NCI-H1048 (cell line): ENCODE measurements at regions not wholly inside any gene's neighbourhood (a gene's known extent, or its start where the extent isn't known, plus 50 kb on each side); places are given as distances from the start of the nearest gene placed in this dataset.
"Not testable (repeated sequence)": the region's sequence is repeated elsewhere in the genome, so short reads cannot be mapped to it uniquely, and the experiment has no call there.

ENCODE experiments used
- DNase-seq: peaks from one replicate; lab custom pipeline; 2025; lab: John Stamatoyannopoulos, UW

DNA sequence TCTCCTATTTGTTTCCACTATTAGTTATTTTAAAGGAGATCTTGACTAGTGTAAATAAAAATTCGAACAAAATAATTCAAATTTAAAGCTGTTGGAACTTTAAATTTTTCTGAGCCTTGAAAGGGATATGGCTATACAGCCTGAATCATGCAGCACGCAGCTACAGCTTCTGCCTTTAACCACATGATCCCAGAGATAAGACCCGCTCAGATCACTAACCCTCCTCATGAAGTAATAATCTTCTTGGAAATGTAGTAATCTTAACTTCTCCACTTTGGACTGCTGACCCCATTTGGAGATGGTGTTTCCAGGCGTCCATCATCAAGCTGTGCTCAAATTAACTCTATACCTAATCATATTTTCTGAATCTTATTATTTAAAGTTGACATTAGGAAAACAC, 336.6 kb downstream of the DSC3 start:
- no peak for DNase-seq

DNA sequence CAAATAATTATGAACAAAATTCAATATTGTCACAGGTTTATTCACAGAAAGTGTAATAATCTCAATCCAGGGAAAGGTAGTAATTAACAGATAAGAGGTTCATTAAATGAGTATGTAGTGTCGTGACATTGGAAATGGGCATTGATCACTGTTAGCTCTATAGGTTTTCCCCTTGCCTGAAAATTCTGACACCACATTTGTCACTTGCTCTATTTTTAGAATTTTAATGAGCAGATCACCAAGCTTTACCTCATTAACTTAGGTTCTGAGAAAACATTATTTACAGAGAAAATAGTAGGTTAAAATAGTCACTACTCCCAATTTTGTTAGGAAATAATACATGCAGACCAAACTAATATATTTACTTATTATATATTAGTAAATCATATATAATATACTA, 344.0 kb downstream of the DSC3 start:
- no peak for DNase-seq

DNA sequence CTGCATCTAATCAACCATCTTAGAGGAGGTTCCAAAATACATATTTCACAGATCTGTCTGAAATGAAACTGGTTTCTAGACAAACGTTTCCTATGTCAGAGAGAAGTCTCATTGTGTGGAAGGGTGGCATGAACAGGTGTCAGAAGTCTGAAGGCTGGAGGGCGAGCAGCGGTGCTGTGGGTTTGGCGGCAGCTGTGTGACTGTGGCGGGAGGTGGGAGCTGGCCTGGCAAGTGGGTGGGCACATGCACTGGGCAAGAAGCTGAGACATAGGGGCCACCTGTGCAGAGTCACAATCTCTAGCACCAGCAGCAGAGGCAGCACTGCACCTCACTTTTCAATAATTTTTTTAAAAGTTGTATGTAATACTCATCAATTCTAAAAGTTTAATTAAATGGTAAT, 346.3 kb downstream of the DSC3 start:
- DNase-seq: no peak

DNA sequence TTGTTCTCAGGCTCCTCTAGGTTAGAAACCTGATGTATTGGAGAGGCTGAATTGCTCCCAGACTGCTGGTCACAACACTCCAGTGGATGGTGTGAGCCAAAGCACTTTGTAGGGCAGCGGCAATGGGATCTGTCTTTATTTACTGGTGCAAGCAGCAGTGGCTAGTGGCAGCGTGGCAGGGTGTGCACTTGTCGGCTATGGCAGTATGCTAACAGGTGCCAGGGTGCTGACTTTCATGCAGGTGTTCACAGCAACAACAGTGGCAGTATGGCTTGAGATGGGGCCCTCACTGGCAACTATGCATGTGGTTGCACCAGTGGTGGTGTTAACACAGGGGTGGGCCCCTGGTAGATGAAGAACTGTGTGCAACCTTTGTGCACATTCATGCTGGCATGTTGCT, 347.8 kb downstream of the DSC3 start:
- DNase-seq: no peak

DNA sequence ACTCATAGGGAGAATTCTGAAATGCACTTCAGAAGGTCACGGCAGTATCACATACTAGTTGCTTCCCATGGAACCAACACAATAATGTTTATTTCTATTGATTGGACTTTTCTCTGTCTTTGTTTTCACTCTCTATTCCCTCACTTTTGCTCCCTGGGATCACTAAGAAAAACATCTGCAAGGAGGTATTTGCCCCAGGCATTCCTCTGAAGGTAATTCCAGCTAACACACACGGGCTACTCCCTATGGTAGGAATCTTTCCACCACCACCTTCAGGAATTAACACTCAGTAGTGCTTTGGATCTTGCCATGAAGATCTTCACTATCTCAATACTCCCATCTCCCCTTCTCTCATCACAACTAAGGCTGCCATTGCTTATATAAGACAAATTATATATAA, 353.3 kb downstream of the DSC3 start:
- DNase-seq: no peak

DNA sequence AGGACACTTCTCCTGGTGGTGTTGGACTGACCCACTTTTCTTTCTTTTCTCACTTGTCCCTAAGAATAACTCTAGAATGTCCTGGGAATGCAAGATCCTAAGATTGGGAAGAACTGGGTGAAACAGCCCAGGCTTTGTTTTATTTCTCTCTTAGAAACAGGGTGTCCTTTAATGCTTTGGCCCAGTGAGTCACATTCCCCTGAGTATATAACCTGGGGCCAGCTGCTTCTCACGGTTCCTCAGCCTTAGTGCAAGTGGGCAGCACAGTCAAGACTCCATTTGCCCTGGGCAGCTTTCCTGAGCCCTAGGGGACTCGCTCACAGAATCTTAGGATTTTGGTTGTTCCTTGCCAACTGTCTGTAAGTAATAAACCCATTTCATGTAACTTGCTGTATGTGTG, 355.0 kb downstream of the DSC3 start:
- DNase-seq: no peak

DNA sequence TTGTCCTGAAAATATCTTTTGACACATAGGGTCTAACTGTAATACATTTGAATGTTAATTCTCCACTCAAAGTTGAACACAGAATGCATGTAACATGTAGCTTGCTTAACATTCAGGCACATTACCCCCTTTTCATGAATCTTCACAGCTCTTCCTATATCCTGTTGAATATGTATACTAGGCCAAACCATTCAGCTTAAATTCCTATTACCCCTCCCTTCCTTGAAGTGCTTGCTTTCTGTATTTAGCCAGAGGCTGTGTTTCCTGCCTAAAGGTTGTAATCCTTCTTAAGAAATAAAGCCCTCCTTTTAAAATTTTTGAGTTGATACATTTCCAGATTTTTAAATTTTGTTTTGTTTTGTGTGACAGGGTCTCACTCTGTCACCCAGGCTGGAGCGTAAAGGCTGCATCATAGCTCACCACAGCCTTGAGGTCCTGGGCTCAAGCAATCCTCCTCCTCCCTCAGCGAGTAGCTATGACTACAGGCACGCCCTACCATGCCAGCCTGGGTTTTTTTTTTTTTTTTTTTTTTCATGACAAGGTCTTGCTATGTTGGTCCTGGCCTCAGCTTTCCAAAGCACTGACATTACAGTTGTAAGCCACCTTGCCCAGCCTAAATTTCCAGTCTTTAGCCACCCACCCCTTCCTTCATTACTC, 357.6 kb downstream of the DSC3 start:
- no peak for DNase-seq

DNA sequence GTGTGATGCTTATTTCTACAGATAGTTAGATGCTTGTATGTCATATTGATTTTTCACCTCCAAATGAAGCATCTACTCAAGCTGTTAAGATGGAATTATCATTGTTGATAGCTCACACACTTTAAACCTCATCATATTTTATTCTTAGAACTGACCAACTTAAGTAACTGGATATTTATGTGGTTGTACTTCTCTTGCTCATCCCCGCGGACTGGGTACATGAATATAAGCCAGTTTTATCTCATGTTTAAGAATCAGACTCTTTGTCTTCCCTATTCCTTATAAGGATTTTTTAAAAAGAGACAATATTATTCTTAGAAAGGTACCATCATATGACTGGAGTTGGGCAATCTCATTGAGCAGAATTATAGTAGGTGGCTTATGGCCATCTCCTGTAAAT, 358.7 kb downstream of the DSC3 start:
- no peak for DNase-seq

DNA sequence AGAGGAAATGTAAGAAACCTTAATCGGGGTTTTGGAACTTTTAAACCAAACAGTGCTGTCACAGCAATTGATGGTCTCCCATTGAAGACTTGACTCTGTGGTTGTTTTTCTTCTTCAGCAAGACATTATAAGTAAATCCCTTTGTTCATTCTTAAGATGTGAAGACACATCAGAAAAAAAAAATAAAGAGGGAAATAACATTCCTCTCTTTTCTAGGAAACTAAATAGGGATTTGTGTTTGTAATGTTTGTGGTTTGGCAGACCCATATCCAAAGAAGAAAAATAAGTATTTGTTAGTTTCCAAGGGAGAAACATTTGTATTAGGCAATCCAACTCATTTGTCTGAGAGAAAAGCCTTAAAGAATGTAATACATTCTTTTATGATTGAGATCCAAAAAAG, 359.9 kb downstream of the DSC3 start:
- no peak for DNase-seq

DNA sequence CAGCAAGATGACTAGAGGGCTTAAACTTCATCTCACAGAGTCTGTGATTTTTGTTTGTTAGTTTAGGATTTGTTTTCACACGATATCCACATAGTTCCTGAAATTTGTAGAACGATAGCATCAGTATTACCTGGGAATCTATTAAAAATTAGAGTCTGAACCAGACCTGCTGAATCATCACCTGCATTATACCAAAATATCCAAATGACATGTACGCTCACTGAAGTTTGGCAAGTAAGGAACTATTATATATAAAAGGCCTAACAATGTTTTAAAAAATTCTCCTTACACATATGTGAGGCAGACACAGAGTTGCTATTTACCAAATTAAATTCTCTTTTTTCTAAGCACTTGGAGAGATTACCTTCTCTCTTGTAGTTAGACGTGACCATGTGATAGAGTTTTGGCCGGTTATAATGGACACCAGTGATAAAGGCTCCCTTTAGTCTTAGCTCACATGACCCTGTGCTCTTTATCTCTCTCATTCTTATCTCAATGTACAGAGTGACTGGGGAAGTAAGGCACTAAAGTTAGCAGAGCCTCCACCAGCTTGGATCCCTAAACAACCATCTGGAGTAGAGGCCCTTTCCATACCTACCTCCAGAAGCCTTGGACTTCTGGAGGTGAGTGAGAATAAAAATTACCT, 363.1 kb downstream of the DSC3 start:
- DNase-seq: no peak

DNA sequence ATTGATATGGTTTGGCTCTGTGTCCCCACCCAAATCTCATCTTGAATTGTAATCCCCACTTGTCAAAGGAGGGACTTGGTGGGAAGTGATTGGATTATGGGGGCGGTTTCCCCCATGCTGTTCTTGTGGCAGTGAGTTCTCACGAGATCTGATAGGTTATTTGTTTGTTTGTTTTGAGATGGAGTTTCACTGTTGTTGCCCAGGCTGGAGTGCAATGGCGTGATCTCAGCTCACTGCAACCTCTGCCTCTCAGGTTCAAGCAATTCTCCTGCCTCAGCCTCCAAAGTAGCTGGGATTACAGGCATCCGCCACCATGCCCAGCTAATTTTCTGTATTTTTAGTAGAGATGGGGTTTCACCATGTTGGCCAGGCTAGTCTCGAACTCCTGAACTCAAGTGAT, 364.7 kb downstream of the DSC3 start:
- not testable (repeated sequence) for DNase-seq

DNA sequence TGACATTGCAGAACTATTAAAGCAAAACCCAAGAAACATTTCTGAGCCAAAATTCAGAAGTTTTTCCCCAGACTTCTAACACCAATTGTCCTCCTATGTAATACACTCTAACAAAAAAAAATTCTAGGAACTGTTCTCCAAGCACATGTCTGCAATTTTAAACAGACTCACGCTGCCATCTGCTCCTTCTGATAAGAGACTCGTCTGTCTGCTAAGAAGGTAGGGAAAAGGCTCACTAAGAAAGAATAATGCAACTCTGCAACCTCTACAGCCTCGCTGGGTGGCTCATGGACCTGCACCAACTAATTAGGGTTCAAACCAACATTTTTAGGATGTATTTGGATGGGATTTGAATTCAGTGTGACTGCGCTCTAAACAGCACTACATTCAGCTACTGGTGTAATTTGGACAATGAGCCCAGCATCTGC, 366.5 kb downstream of the DSC3 start:
- no peak for DNase-seq

DNA sequence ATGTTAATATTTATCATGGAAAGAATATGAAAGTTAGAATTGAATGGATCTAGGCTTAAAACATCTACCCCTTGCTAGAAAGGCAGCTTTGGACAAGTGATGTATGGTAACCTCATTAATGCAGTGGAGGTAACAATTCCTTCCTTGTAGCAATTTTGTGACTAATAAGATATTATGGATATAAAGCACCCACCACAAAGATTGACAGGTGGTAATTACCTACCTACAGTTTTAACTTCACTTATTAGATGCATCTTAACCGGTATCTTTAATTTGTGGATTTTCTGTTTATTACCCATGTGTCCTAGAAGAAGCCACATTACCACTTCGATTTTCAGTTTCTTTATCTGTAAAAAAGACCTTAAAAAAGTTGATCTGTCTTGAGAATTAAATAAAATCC, 367.0 kb downstream of the DSC3 start:
- DNase-seq: no peak

DNA sequence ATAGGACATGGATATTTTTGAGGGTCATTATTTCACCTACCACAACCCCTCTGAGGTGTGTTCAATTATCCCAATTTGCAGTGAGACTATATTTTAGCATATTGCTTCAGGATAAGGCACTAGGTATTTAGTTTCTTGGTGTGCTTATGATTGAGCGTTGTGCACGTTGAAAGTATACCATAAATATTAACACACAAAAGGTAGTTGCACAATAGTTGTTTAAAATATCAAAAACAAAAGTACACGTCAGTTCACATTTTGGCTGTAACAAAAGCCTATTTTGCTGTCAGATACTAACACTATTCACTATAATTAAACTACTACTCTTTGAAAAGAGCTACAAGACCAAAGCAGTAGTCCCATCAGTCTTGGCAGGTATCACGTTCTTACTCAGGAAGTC, 367.5 kb downstream of the DSC3 start:
- no peak for DNase-seq

DNA sequence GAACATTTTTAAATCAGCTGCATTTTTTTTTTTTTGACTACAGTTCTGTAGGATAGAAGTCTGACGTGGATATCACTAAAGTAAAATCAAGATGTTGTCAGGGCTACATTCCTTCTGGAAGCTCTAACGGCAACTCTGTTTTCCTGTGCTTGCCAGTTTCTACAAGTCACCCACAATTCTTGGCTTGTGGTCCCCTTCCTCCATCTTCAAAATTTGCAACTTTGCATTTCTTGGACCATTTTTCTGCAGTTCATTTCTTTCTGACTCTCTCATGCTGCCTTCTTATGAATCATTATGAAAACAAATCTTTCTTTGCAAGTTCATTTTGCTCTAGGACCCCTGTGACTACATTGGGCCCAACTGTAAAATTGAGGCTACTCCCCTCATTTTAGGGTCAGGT, 367.9 kb downstream of the DSC3 start:
- DNase-seq: no peak

DNA sequence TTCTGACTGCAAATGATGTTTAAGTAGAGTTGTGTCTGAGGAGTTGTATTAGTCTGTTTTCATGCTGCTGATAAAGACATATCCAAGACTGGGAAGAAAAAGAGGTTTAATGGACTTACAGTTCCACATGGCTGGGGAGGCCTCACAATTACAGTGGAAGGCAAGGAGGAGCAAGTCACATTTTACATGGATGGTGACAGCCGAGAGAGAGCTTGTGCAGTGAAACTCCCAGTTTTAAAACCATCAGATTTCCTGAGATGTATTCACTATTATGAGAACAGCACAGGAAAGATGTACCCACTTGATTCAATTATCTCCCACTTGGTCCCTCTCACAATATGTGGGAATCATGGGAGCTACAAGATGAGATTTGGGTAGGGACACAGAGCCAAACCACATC, 370.1 kb downstream of the DSC3 start:
- not testable (repeated sequence) for DNase-seq

DNA sequence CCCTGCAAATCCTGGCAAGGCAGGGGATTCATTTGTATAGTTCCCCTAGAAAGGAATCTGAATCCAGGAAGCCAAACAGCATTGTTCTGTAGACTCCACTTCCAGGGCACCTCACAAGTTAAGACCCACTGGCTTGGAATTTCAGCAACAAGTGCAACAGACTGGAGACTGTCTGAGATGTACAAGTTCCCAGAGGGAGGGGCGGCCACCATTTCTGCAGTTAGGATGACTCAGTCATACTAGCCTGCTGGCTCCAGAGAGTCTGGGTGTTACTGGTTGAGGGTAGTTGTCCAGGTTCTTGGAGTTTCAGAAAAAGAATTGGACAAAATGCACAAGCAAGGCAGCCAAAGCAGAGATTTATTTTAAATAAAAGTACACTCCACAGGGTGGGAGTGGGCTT, 384.2 kb downstream of the DSC3 start:
- DNase-seq: no peak

DNA sequence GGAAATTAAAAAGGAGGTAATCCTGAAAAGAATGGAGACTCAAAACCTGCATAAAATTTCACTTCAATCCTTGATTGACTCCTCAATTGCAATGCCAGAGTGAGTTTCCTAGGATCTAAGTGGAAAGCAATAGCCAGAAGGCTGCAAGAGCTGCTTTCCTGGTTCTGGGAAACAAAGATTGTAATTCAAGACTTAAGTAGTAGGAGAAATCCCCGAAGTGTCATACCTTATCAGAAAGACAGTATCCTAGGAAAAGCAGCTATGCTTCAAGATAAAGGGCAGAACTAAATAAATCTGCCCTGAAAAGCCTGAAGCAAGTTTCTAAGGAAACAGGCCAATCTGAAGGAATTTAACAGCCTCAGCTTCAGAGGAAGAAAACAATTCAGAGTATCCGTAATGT, 390.2 kb downstream of the DSC3 start:
- DNase-seq: no peak

DNA sequence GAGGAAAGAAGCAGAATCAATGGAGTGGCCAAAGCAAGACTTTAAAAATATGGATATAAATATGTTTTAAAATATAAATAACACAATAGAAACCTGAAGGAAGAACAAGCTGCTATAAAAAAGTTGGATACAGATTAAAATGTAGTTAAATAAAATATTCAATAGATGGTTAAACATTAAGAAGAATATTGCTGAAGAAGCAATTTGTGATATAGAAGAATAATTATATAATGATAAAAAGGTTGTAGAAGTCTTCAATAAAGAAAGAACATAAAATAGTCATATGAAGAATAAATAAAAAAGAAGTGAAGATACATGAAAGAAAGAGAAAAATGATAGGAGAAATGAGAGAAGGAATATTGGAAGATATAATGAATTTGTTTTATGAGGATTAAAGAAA, 392.0 kb downstream of the DSC3 start:
- DNase-seq: no peak

DNA sequence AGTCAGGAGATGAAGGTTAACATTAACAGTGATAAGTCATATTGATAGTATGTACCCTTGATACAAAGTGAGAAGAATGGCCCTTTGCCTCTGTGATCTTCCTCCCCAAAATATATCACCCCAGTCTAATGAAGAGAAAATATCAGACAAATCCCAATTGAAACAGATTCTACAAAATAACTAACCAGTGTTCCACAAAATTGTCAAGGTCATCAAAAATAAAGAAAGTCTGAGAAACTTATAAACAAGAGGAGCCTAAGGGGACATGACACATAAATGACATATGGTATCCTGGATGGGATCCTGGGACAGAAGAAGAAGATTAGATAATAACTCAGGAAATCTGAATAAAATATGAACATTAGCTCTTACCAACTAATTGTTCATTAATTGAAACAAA, 398.4 kb downstream of the DSC3 start:
- no peak for DNase-seq

DNA sequence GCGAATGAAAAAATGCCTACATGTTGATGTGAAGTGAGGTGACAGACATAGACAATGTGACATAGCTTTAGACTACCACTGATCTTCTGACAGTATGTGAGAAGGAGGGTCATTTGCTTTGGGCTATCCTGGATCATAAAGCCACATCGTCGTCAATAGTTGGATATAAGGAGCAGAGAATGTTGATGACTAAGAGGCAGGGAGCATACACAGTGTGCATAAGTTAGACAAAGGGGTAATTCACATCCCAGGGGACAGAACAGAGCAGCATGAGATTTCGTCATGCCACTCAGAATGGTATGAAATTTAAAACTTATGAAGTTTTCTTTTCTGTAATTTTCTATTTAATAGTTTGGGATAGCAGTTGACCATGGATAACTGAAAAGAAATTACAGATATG, 403.2 kb downstream of the DSC3 start:
- no peak for DNase-seq

DNA sequence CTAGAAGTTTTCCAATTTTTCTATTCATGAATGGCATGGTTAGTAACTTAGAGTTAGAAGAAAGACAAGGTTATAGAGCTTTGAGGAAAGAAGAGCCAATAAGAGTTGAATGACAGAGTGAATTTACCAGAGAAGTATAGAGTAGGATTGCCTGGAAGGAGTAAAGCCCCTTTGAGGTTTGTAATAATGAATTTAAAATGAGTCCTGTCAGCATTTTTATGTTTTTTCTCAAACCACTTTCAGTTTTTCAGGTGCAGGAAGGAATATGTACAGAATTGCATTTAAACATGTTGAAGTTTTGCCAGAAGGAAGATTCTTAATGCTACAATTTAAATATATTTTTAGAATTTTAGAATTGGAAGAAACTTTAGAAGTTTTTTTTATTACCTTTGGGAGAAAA, 408.3 kb downstream of the DSC3 start:
- DNase-seq: no peak

DNA sequence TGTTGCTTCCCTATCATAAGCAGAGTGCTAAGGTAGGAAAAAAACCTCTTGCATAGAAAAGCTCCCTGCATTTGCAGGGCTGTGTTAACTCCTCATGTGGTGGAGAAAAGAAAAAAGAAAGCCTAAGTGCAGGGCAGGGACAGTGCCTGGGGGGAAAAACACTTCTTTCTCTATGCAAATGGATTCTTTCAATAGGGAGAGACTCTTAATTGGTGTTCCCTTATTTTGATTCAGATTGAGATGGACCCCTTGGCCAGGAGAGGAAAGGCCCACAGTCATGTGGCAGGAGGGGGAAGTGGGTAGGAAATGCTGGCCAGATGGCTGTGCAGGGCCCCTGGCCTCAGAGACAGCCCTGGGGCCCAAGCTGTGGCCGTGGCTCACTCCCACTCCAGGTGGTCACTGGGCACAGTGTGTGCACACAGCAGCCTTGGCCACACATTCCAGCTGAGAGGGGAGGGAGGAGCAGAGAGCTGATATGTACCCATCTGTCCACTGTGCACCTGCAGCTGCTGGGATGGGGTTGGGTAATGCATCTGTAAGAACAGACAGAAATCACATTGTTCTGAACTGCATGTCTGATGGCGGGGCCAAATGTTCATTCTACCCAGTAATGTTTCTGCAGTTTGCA, 410.4 kb downstream of the DSC3 start:
- DNase-seq: no peak

DNA sequence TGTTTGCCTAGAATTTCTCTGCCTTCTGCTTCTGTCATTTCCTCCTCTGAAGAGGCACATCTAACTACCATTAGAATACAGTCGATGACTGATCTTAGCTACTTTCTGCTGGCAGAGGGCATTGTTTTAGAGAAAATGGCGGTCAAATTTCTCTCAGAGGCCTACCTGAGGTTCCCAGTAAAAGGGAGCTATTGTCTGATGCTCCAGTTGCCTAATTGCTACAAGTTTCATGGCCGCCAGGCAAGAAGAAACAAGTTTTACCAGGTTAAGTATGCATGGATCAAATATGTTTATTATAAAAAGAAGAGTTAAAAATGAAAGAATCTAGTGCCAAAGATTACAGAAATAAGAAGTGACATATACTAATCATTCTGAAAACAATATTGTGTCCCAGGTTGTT, 416.6 kb downstream of the DSC3 start:
- DNase-seq: no peak
